IPS DF 4.7 (cell line): ENCODE measurements at regions not wholly inside any gene's neighbourhood (a gene's known extent, or its start where the extent isn't known, plus 50 kb on each side); places are given as distances from the start of the nearest gene placed in this dataset.
"Not testable (repeated sequence)": the region's sequence is repeated elsewhere in the genome, so short reads cannot be mapped to it uniquely, and the experiment has no call there.

Source experiments
- DNase-seq: peaks from one replicate; pipeline ENCODE4 v3.0.0-alpha.2; 2013; ENCODE audit warnings: low spot score; ENCODE audit errors: extremely low read depth

DNA sequence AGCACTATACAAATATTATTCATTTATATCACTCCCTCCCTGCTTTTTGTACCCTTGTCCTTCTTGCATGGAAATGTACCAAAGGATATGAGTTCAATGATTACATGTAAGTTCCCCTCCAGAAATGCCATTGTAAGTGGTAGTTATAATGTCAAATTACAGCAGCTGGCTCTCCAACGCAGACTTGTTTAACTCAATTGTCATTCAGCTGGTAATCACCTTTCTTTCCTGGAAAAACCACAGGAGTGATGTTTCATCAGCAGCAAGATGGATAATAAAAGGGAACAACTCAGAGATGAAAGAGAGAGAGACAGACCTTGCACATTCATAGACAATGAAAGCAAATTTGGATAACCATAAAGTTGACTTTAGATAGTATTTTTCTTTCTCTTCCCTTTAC, 578.6 kb upstream of the PBX1 start:
- DNase-seq: no peak

DNA sequence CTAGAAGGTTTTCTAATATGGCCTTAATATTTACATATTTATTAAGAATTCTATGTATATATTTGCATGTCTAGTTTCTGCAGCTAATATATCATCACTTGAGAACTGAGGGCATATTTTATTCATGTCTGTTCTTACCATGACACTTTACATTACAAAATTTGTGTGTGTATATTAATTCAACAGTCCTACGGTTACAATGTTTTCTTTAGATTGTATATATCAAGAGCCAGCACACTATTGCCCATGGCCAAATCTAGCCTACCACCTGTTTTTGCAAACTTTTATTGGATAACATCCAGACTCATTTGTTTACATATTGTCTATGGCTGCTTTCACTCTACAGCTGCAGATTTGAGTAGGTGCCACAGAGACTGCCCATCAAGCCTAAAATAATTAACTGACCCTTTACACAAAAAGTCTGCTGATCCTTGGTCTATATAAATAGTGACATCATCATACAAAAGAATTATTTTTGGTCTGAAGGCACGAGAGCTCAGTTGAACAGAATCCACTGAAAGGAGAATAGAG, 577.4 kb upstream of the PBX1 start:
- no peak for DNase-seq

DNA sequence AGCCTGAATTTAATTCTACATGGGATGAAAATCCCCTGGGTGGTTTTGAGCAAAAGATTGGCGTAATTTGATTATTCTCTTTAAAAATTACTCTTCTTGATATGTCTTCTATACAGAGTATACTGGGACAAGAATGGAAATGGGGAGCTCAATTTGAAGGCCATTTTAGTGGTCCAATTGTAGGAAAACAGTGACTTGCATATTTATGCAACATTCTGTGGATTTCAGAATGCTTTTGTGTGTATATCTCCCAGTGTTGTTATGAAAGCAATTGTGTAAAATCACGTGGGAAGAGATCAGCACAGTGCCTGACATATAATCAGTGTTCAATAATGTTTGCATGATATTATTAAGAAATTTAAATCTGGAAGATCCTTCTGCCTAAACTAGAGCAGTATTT, 575.9 kb upstream of the PBX1 start:
- no peak for DNase-seq

DNA sequence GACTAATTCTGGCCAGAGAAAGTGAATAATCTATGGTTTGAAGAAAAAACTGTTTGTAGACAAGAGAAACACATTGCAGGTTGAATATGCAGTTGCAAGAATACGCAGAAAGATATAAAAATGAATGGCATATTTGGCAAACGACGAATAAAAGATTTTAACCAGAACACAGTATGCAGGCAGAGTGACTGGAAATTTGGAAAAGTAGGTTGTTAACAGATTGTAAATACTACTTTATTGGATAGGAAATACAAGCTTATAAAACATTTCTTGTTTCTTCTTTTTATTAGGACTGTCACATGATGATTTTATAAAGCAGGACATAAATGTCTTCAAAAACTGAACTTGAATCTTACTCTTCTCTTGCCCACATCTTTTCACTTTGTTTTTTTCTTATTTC, 573.3 kb upstream of the PBX1 start:
- DNase-seq: no peak

DNA sequence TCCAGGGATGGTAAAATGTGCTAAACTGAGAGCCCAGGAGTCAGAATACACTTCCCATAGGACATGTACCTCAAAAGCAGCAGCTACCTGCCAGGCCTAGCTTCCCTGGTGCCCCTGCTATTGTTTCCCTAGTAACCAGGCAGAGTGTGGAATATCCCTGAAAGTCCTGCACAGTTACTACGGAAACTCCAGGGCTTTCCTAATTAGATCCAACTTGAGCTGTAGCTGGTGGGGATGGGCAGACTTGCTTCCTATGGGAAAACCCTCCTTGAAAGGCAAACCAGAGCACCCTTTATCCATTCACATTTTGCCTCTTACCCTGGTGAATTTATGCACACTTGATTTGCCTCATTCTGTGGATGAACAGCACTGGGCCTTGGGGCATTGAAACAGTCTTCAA, 559.9 kb upstream of the PBX1 start:
- DNase-seq: no peak

DNA sequence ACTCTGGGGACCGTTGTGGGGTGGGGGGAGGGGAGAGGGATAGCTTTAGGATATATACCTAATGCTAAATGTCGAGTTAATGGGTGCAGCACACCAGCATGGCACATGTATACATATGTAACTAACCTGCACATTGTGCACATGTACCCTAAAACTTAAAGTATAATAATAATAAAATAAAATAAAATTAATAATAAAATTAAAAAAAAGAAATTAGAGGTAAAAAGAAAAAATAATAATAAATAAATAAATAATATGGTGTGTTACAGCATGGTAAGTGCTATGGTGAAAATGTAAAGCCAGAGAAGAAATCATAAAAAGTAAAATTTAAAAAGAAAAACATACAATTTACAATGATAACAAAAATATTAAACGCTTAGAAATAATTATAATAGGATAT, 552.8 kb upstream of the PBX1 start:
- DNase-seq: not testable (repeated sequence)

DNA sequence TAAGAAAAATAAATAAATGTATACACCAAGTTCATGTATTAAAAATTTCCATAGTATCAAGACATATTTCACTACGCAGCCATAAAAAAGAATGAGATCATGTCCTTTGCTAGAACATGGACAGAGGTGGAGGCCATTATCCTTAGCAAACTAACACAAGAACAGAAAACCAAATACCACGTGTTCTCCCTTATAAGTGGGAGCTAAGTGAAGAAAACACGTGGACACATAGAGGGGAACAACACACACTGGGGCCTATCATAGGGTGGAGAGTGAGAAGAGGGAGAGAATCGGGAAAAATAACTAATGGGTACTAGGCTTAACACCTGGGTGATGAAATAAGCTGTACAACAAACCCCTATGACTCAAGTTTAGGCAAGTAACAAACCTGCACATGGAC, 552.4 kb upstream of the PBX1 start:
- DNase-seq: no peak

DNA sequence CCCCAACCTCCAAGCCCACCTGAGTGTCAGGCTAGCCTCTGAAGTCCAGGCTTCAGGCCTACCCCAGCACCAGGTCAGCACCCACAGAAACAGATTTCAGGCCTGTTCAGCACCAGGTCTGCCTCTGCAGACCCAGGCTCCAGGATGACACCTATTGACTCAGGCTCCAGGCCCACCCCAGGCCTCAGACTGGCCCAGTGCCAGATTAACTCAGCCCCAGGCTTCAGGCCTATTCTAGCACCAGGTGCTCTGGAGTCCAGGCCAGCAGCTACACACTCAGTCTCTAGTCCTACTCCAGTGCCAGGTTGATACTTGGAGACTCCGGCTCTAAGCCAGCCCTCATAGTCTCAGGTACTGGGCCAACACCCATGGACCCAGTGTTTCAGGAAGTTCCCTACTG, 541.7 kb upstream of the PBX1 start:
- DNase-seq: no peak

DNA sequence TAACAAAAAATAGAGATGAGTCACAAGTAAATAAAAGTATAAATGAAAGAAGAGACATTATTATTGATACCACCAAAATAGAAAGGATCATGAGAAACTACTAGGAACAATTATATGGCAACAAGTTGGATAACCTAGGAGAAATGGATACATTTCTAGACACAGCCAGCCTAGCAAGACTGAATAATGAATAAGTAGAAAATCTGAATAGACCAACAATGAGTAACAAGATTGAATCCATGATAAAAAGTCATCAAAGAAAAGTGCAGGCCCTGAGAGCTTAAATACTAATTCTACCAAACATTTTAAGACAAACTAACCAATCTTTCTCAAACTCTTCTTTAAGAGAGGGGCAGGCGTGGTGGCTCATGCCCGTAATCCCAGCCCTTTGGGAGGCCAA, 538.6 kb upstream of the PBX1 start:
- DNase-seq: no peak

DNA sequence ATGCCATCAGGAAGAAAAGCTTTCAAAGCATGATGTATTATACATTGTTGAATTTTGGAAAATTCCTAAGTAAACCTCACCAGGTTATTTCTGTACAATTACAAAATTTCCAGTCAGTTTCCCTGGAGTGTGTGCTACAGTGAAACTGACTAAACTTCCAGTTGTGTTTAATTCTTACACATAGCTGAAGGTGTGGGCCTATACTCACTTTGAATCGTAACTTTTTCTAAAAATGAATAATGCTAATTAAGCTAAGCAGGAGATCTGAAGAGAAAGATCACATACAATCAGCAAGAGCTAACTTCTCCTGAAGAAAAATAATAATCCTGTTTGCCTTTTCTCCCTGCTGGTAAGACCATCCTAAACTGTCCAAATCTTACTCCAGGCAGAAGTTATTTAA, 537.2 kb upstream of the PBX1 start:
- no peak for DNase-seq

DNA sequence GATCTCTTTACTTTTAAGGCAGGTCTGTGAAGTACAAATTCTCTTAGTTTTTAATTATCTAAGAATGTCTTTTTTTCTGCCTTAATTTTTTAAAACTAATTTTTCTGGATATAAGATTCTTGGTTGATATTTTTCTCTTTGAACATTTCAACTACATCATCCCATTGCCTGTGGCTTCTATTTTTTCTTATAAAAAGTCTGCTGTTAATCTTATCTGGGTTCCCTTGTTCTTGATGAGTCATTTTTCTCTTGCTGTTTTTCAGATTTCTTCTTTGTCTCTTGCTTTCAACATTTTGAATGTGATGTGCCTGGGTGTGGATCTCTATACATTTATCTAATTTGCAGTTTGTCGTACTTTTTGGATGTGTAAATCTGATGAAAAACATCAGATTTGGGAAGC, 525.2 kb upstream of the PBX1 start:
- no peak for DNase-seq

DNA sequence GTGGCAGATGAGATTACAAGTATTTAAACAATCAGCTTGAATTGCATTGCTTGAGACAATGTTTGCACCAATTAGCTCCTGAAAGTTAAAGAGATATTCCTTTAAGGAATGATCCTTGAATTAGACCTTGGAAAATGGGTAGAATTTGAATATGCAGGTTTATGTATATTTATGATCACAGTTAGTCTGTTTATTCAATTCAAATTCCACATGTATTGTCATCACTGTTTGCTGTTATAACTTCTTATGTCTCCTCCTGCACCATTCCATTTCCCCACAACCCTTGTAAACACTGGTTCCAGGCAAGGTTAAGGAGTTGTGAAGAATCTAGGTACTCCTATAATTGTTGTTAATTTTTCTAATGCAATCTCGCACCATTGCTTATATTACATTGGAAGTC, 518.2 kb upstream of the PBX1 start:
- DNase-seq: no peak

DNA sequence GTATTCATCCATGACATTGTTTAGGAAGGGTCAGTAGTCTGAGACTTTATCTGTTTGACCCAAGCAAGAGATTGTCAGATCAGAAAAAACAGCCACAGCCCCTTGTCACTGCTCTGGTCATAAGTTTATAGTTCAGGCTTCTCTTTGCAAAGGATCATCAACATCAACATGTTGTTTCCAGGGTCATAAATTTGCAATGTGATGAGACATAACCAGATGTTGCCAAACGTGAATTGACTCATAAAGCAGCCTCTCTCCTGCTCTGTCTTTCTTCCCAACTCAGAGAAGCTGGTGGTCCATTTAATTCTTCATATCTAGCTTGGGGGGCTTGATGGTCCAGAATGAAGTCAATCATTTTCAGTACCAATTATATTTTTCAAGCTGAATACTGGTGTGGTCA, 507.2 kb upstream of the PBX1 start:
- no peak for DNase-seq

DNA sequence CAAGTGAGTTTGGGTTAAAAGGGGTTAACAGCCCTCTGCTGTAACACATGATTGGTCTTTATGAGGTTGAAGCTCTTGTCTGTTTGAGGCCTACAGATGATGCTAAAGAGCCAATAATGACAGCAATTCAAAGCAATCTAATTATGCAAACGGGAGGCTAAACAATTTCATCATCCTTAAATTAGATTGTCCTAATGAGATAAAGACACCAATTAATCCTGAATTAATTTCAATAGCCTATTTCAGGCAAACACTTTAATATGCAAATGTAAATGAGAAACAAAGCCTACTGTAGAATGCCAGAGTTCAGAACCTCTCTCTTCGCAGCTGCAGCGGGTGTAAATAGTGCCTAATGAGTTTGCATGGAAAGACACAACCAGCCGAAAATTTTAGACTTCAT, 504.7 kb upstream of the PBX1 start:
- no peak for DNase-seq

DNA sequence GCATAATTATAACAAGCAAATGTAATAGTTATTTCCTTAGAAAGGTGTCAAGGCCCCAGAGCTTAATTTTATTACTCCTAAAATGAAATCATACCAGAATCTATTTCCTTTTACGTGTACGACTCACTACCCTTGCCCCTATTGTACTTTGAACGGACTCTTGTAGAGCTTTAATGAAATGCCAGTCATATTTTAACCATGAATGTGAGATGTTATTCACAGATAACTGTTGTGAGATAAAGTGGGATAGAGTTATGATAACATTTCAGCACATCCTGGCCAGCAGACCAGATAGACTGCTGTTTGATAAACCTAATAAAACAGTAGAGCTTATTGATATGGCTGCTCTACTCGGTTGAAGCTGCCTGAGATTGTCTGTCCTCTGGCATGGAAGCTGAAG, 500.8 kb upstream of the PBX1 start:
- no peak for DNase-seq

DNA sequence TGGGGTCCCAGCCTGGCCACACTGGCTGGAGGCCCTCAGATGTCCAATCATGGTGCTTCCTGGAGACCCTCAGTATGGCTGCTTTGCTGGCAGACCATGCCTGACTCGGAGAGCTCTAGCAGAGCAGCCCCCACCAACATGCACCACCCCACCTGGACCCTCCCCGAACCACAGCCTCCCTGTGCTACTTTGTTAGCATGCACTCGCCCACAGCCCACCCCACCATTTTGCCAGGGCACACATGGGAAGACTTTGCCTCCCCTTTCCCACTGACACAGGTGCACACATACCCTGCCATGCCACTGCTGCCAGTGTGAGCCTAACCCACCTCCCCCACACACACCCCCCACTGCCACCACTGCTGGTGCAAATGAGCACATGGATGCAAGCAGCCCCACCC, 497.5 kb upstream of the PBX1 start:
- DNase-seq: no peak

DNA sequence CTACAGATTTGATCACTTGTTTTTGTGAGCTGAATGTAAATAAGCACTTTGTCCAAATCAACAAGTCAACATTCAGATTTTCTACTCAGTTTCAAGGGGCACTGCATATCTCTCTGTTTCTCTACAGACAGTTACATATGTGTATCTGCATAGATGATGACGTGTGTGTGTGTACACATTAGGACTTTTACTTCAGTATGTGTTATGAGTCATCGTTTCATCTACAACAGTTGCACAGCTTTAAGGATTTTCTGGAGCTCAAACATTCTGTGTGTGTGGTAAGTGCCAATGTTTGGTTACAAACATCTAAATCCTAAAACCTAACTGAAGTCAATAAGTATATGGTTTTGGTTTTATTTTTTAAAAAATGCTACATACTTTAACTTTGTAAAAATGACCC, 494.5 kb upstream of the PBX1 start:
- no peak for DNase-seq

DNA sequence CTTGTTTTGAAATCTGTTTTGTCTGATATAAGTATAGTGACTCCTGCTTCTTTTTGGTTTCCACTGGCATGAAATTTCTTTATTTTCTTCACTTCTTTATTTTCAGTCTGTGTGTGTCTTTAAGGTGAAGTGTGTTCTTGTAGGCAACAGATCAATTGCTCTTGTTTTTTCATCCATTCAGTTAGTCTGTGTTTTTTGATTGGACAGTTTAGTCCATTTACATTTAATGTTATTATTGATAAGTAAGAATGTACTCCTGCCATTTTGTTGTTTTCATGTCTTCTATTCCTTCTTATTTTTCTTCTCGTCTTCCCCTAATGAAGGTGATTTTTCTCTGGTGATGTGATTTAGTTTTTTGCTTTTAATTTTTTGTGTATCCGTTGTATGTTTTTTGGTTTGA, 487.7 kb upstream of the PBX1 start:
- DNase-seq: no peak

DNA sequence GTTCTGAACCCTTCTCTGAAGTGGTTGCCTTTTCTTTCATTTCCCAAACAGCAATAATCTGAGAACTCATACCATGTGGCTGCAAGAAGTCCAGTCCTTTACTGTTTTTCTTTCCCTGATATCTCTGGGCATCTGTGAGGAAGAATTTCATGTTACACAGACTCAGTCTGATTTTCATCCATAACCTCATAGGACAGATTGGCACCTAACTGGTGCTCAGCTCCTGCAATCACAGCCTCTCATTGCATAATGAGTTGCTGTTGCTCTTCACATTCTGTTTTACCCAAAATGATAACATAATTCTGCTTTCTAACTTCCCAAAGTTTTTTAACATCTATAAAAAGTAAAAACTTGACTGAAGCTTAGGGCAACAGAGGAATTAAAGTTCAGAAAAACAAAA, 472.2 kb upstream of the PBX1 start:
- no peak for DNase-seq

DNA sequence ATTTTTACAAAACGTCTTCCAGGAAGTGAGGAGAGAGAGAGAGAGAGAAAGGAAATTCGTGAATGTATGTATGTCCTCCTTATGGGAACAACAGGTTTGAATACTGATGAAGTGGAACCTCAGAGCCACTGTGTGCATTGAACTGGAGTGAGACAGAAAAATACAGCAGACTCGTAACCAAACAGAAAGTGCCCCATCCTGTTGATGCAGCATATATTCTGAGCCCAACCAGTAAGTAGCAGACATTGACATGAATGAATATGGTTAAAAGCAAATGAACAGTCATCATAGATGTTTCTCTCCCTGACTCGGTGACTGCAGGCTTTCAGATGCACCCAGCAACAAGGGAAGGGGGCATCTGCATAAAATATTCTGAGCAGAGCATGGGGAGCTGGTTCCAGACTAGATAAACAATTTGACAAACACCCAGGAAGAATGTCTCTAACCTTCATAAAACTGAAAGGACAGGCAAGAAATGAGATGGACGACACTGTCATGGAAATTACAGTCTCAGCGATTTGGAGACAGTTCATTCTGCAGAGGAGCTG, 471.0 kb upstream of the PBX1 start:
- DNase-seq: no peak

DNA sequence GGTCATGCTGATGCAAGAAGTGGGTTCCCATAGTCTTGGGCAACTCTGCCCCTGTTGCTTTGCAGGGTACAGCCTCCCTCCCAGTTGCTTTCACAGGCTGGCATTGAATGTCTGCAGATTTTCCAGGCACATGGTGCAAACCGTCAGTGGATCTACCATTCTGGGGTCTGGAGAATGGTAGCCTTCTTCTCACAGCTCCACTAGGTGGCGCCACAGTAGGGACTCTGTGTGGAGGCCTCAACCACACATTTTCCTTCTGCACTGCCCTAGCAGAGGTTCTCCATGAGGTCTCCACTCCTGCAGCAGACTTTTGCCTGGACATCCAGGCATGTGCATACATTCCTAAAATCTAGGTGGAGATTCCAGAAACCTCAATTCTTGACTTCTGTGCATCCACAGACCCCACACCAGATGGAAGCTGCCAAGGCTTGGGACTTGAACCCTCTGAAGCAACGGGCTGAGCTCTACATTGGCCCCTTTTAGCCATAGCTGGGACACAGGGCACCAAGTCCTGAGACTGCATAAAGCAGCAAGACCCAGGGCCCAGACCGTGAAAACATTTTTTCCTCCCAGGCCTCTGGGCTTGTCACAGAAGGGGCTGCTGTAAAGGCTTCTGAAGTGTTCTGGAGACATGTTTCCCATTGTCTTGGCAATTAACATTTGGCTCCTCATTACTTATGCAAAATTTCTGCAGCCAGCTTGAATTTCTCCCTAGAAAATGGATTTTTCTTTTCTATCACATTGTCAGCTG, 466.2 kb upstream of the PBX1 start:
- DNase-seq: no peak

DNA sequence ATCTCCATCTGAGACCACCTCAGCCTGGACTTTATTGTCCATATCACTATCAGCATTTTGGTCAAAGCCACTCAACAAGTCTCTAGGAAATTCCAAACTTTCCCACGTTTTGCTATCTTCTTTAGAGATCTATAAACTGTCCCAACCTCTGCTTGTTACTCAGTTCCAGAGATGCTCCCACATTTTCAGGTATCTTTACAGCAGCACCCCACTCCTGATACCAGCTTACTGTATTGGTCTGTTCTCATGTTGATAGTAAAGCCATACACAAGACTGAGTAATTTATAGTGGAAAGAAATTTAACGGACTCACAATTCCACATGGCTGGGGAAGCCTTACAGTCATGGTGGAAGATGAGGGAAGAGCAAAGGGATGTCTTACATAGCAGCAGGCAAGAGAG, 465.4 kb upstream of the PBX1 start:
- DNase-seq: no peak

DNA sequence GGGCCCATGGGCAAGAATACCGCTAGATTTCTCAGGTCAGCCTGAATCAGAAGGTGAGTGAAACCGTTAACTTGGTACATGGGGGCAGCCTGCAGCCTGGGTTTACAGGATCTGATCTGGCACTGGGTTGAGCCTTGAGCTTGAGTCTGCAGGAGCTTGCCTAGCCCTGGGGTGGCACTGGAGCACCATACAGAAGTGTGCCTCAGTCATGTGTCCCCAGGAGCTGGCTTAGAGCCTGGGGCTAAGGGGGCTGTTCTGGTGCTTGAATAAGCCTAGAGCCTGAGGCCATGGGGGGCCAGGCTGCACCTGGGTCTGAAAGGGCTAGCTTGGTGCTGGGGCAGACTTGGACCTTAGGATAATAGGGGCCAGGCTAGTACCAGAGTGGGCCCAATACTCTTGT, 457.2 kb upstream of the PBX1 start:
- no peak for DNase-seq
